Breast epithelium (tissue), 3 donors: ENCODE measurements at regions not wholly inside any gene's neighbourhood (a gene's known extent, or its start where the extent isn't known, plus 50 kb on each side); places are given as distances from the start of the nearest gene placed in this dataset.

ENCODE experiments used
- CTCF ChIP-seq, 3 donors: fragments of 450-650 bp; IDR thresholded peaks; one replicate each; pipeline ENCODE4 v1.5.1; 2016 to 2017; ENCODE audit warnings: antibody characterized with exemption in 3 of 3, mild to moderate bottlenecking in 3 of 3, moderate library complexity in 3 of 3
- POLR2A ChIP-seq: fragments of 450-650 bp; IDR thresholded peaks from one replicate; pipeline ENCODE4 v1.6.1; 2016; ENCODE audit warnings: antibody characterized with exemption, mild to moderate bottlenecking, moderate library complexity

- TF ChIP-seq CTCF (IDR thresholded peaks at IDR 0.05) (no peak), POLR2A (no peak)
These were observed 413.2 kb downstream of the FAT4 start for GRCh38 chr4:125727931-125728330.
